ENCODE measurements at regions not wholly inside any gene's neighbourhood (a gene's known extent, or its start where the extent isn't known, plus 50 kb on each side); places are given as distances from the start of the nearest gene placed in this dataset.

GRCh38 chr7:127530148-127530547, 55.2 kb downstream of the GCC1 start:
- Histone ChIP-seq H3K27ac (ENCODE audit: control insufficient read depth, insufficient read depth, low read length) (no peak overlapping the region), H3K9me3 (ENCODE audit: control insufficient read depth, low read depth, low read length) (no peaks in the 10 kb centered on the region), H3K4me1 (ENCODE audit: control insufficient read depth, extremely low read depth, insufficient read depth, low read length) (no peaks in the 10 kb centered on the region), H3K79me2 (ENCODE audit: control insufficient read depth, insufficient read depth, low read length) (no peaks in the 10 kb centered on the region), H4K20me1 (ENCODE audit: control insufficient read depth, extremely low read depth, insufficient read depth, low read length) (no peaks in the 10 kb centered on the region), H3K4me2 (ENCODE audit: control insufficient read depth, extremely low read depth, insufficient read depth, low read depth, low read length) (no peak overlapping the region), H2AFZ (ENCODE audit: control insufficient read depth, low read length) (no peak overlapping the region), H3K27me3 (ENCODE audit: control insufficient read depth, extremely low read depth, insufficient read depth, low read length) (peaks cover 6% of the 10 kb centered on the region), H3K9ac (ENCODE audit: control insufficient read depth, extremely low read depth, insufficient read depth, low read length) (no peak overlapping the region), H3K4me3 (ENCODE audit: control insufficient read depth in 2 of 3, extremely low read depth in 1 of 3, insufficient read depth in 2 of 3, low read depth in 1 of 3, low read length in 3 of 3) (no peak overlapping the region), H3K9me1 (ENCODE audit: control insufficient read depth, extremely low read depth, insufficient read depth, low read length) (no peaks in the 10 kb centered on the region), H3K36me3 (ENCODE audit: control insufficient read depth in 2 of 2, extremely low read depth in 1 of 2, insufficient read depth in 2 of 2, low read length in 2 of 2) (no peaks in the 10 kb centered on the region)
- DNase-seq (ENCODE audit: low read depth, low spot score) (no peak), FAIRE-seq (no peak)
- TF ChIP-seq EZH2 (IDR thresholded peaks at IDR 0.05; ENCODE audit: low read length), result no peak
- dilution Hi-C loops (cut with MboI; ENCODE audit: extremely low pct_ligation_motif_present, low sequenced_read_pairs), result no loop called here

- Histone ChIP-seq H3K4me2 (ENCODE audit: control insufficient read depth, extremely low read depth, insufficient read depth, low read depth, low read length) (no peak overlapping the region), H4K20me1 (ENCODE audit: control insufficient read depth, extremely low read depth, insufficient read depth, low read length) (no peaks in the 10 kb centered on the region), H3K9ac (ENCODE audit: control insufficient read depth, extremely low read depth, insufficient read depth, low read length) (no peak overlapping the region), H3K4me1 (ENCODE audit: control insufficient read depth, extremely low read depth, insufficient read depth, low read length) (no peaks in the 10 kb centered on the region), H3K36me3 (ENCODE audit: control insufficient read depth in 2 of 2, extremely low read depth in 1 of 2, insufficient read depth in 2 of 2, low read length in 2 of 2) (no peaks in the 10 kb centered on the region), H3K79me2 (ENCODE audit: control insufficient read depth, insufficient read depth, low read length) (no peaks in the 10 kb centered on the region), H3K27me3 (ENCODE audit: control insufficient read depth, extremely low read depth, insufficient read depth, low read length) (no peaks in the 10 kb centered on the region), H3K9me3 (ENCODE audit: control insufficient read depth, low read depth, low read length) (no peaks in the 10 kb centered on the region), H3K9me1 (ENCODE audit: control insufficient read depth, extremely low read depth, insufficient read depth, low read length) (no peaks in the 10 kb centered on the region), H3K27ac (ENCODE audit: control insufficient read depth, insufficient read depth, low read length) (no peak overlapping the region), H2AFZ (ENCODE audit: control insufficient read depth, low read length) (no peak overlapping the region), H3K4me3 (ENCODE audit: control insufficient read depth in 2 of 3, extremely low read depth in 1 of 3, insufficient read depth in 2 of 3, low read depth in 1 of 3, low read length in 3 of 3) (no peak overlapping the region)
- FAIRE-seq (no peak), DNase-seq (ENCODE audit: low read depth, low spot score) (no peak)
- dilution Hi-C loops (cut with MboI; ENCODE audit: extremely low pct_ligation_motif_present, low sequenced_read_pairs), result no loop called here
- no peak for TF ChIP-seq CTCF (optimal IDR thresholded peaks at IDR 0.05 in 1 of 3, IDR thresholded peaks at IDR 0.05 in 1 of 3, conservative IDR thresholded peaks at IDR 0.05 in 1 of 3; ENCODE audit: extremely low read depth in 1 of 3, insufficient read depth in 2 of 3, low read length in 3 of 3)
- TF ChIP-seq EZH2 (IDR thresholded peaks at IDR 0.05; ENCODE audit: low read length), result no peak
Observed at GRCh38 chr7:127527561-127527960, 57.8 kb downstream of the GCC1 start.

- H3K9me3 ChIP-seq (ENCODE audit: control insufficient read depth, low read depth, low read length), result no peaks in the 10 kb centered on the region
- no peak for TF ChIP-seq EZH2 (IDR thresholded peaks at IDR 0.05; ENCODE audit: low read length)
- H3K9me1 ChIP-seq (ENCODE audit: control insufficient read depth, extremely low read depth, insufficient read depth, low read length), result no peaks in the 10 kb centered on the region
- H3K4me1 ChIP-seq (ENCODE audit: control insufficient read depth, extremely low read depth, insufficient read depth, low read length), result no peaks in the 10 kb centered on the region
- H3K27ac ChIP-seq (ENCODE audit: control insufficient read depth, insufficient read depth, low read length), result no peak overlapping the region
- H3K4me3 ChIP-seq (ENCODE audit: control insufficient read depth in 2 of 3, extremely low read depth in 1 of 3, insufficient read depth in 2 of 3, low read depth in 1 of 3, low read length in 3 of 3), result no peak overlapping the region
- H3K36me3 ChIP-seq (ENCODE audit: control insufficient read depth in 2 of 2, extremely low read depth in 1 of 2, insufficient read depth in 2 of 2, low read length in 2 of 2), result no peaks in the 10 kb centered on the region
- H2AFZ ChIP-seq (ENCODE audit: control insufficient read depth, low read length), result no peak overlapping the region
- H3K27me3 ChIP-seq (ENCODE audit: control insufficient read depth, extremely low read depth, insufficient read depth, low read length), result no peaks in the 10 kb centered on the region
- H3K9ac ChIP-seq (ENCODE audit: control insufficient read depth, extremely low read depth, insufficient read depth, low read length), result no peak overlapping the region
- H3K4me2 ChIP-seq (ENCODE audit: control insufficient read depth, extremely low read depth, insufficient read depth, low read depth, low read length), result no peak overlapping the region
- DNase-seq (ENCODE audit: low read depth, low spot score) (no peak), FAIRE-seq (no peak)
- no peaks in the 10 kb centered on the region for H3K79me2 ChIP-seq (ENCODE audit: control insufficient read depth, insufficient read depth, low read length)
- no peaks in the 10 kb centered on the region for H4K20me1 ChIP-seq (ENCODE audit: control insufficient read depth, extremely low read depth, insufficient read depth, low read length)
- dilution Hi-C loops (cut with MboI; ENCODE audit: extremely low pct_ligation_motif_present, low sequenced_read_pairs), result no loop called here
Observed at GRCh38 chr7:127525866-127526480, 59.4 kb downstream of the GCC1 start.
